Nephron progenitor cell (in vitro differentiated cells): ENCODE measurements at regions not wholly inside any gene's neighbourhood (a gene's known extent, or its start where the extent isn't known, plus 50 kb on each side); places are given as distances from the start of the nearest gene placed in this dataset.

ENCODE experiments used
- DNase-seq: peaks from one replicate; pipeline ENCODE4 v3.0.0; 2021
- H3K27ac Mint-ChIP-seq: 2 replicates; pipeline ENCODE4 v1.8.0; 2021; ENCODE audit warnings: mild to moderate bottlenecking, moderate library complexity, mixed read lengths
- H3K27me3 Mint-ChIP-seq: 2 replicates; pipeline ENCODE4 v1.8.0; 2021; ENCODE audit warnings: mild to moderate bottlenecking, low read depth, mixed read lengths; ENCODE audit not compliant: poor library complexity
- H3K36me3 Mint-ChIP-seq: 2 replicates; pipeline ENCODE4 v1.8.0; 2021; ENCODE audit warnings: low read depth, mixed read lengths
- H3K4me1 Mint-ChIP-seq: 2 replicates; pipeline ENCODE4 v1.8.0; 2021; ENCODE audit warnings: mixed read lengths
- H3K4me3 Mint-ChIP-seq: 2 replicates; pipeline ENCODE4 v1.8.0; 2021; ENCODE audit warnings: mild to moderate bottlenecking, moderate library complexity, mixed read lengths
- H3K9me3 Mint-ChIP-seq: 2 replicates; pipeline ENCODE4 v1.8.0; 2021; ENCODE audit warnings: mild to moderate bottlenecking, moderate library complexity, mixed read lengths
- TF ChIP-seq, protein P1 (sequence below): fragments of 200-600 bp; sonication (generic); IDR thresholded peaks from 2 replicates; pipeline ENCODE4 v1.5.0; 2021; ENCODE audit warnings: antibody characterized with exemption

DNA sequence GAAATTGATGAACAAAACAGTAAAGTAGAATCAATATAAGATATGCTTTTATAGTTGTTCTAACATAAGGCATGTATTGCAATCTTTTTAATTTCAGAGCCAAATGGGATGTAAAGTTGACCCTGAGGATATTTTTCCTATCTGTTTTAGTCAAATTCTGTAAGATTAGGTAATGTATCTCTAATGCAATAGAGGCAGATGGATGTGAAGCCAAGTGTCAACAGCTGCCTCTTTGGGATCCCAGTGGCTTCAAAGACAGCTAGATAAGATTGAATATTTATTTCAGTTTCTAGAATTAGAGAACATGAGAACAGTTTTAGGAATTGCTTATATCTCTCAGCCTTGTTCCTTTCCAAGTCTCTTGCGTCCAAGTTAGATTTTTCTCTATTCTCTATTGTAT is 208.3 kb downstream of the DNAJB9 start:
- Mint-ChIP-seq H3K4me3 (no peak overlapping the region), H3K27me3 (peaks cover 3% of the 10 kb centered on the region), H3K27ac (no peak overlapping the region), H3K36me3 (no peaks in the 10 kb centered on the region), H3K4me1 (no peaks in the 10 kb centered on the region), H3K9me3 (no peaks in the 10 kb centered on the region)
- TF ChIP-seq, protein P1, sequence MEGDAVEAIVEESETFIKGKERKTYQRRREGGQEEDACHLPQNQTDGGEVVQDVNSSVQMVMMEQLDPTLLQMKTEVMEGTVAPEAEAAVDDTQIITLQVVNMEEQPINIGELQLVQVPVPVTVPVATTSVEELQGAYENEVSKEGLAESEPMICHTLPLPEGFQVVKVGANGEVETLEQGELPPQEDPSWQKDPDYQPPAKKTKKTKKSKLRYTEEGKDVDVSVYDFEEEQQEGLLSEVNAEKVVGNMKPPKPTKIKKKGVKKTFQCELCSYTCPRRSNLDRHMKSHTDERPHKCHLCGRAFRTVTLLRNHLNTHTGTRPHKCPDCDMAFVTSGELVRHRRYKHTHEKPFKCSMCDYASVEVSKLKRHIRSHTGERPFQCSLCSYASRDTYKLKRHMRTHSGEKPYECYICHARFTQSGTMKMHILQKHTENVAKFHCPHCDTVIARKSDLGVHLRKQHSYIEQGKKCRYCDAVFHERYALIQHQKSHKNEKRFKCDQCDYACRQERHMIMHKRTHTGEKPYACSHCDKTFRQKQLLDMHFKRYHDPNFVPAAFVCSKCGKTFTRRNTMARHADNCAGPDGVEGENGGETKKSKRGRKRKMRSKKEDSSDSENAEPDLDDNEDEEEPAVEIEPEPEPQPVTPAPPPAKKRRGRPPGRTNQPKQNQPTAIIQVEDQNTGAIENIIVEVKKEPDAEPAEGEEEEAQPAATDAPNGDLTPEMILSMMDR: no peak
- no peak for DNase-seq

DNA sequence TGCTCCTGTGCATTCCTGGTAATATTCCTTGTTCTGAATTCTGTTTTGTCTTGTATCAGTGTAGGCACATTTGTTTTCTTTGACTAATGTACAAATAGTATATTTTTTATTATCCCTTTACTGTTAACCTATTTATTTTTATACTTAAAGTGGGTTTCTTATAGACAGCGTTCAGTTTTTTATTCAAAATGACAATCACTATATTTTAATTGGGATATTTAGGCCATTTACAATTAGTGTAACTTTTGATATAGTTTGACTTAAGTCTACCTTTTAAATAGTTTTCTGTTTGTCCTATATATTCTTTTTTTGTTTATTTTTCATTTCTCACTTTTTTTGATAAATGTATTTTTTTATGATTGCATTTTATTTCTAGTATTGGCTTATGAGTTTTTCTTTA is 219.8 kb downstream of the DNAJB9 start:
- H3K36me3 Mint-ChIP-seq: no peaks in the 10 kb centered on the region
- H3K9me3 Mint-ChIP-seq: peaks cover 24% of the 10 kb centered on the region
- H3K27me3 Mint-ChIP-seq: no peaks in the 10 kb centered on the region
- no peaks in the 10 kb centered on the region for H3K4me1 Mint-ChIP-seq
- no peak overlapping the region for H3K27ac Mint-ChIP-seq
- TF ChIP-seq, protein P1: no peak
- no peak overlapping the region for H3K4me3 Mint-ChIP-seq
- no peak for DNase-seq

DNA sequence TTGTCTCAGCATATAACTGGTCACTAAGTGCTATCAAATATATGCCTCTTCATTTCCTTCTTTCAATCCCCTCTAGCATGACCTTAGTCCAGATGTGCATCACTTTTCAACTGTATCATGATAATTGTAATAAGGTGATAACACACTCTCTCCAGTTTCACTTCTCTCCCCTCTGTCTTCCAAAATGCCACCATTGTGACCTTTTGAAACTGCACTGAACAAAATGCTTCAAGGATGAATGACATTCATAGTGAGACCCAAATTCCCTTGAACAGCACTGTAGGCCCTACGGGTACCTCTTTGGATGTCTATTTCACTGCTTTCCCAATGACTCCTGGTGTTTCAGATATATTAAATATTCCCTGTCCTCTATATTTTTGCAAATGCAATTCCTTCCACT is 224.8 kb downstream of the DNAJB9 start:
- TF ChIP-seq, protein P1: no peak
- Mint-ChIP-seq H3K9me3 (peaks cover 18% of the 10 kb centered on the region), H3K36me3 (no peaks in the 10 kb centered on the region), H3K27ac (no peak overlapping the region), H3K4me3 (no peak overlapping the region), H3K4me1 (no peaks in the 10 kb centered on the region), H3K27me3 (no peaks in the 10 kb centered on the region)
- no peak for DNase-seq

DNA sequence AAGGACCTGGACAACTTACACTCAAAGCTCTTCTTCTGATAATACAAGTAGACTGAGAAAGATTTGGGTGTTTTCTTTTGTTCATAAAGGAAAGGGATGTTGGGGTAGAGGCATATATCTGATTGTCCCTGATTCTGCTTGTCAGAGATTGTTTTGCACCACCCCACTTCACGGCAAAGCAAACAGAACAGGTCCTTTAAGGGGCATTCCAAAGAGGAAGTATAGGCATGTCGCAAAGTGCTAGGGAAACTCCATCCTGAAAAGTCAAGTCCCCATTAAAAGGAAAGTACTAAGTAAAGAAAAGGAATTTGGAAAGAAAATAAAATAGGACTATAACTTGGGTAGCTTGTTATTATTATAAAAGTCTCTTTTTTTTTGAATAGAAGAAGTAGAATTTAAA is 233.0 kb downstream of the DNAJB9 start:
- TF ChIP-seq, protein P1: no peak
- Mint-ChIP-seq H3K4me3 (no peak overlapping the region), H3K27ac (no peak overlapping the region), H3K36me3 (no peaks in the 10 kb centered on the region), H3K27me3 (no peaks in the 10 kb centered on the region), H3K9me3 (no peaks in the 10 kb centered on the region), H3K4me1 (no peaks in the 10 kb centered on the region)
- no peak for DNase-seq

DNA sequence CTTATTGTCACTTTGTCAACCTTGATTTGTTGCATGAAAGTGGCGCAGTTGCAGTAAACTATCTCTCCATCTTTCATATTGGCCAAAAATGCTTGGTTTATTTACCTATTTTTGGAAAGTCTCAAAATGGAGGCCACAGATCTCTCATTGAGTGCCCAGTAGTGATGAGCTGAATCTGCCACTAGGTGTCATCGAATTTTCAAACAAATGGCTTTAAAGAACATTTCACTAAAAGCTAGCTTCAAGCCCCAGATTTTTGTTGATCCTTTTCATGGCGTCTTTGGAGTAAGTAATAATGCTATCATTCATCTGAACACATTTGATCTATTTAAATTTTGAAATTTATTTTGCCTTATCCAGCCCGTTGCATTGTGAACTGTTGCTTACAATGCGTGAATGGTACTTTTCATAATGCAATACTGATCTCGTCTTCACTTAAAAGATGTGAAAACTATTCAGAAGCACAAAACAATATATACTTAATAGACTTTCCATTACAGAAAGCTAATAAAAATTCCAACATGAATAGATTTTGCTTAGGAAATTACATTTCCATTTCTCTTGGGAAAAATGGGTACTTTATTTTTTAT is 236.2 kb downstream of the DNAJB9 start:
- H3K4me3 Mint-ChIP-seq: no peak overlapping the region
- no peak for DNase-seq
- no peaks in the 10 kb centered on the region for H3K27me3 Mint-ChIP-seq
- H3K36me3 Mint-ChIP-seq: no peaks in the 10 kb centered on the region
- H3K9me3 Mint-ChIP-seq: no peaks in the 10 kb centered on the region
- H3K27ac Mint-ChIP-seq: no peak overlapping the region
- H3K4me1 Mint-ChIP-seq: no peaks in the 10 kb centered on the region
- TF ChIP-seq, protein P1: peak; percentile 59

DNA sequence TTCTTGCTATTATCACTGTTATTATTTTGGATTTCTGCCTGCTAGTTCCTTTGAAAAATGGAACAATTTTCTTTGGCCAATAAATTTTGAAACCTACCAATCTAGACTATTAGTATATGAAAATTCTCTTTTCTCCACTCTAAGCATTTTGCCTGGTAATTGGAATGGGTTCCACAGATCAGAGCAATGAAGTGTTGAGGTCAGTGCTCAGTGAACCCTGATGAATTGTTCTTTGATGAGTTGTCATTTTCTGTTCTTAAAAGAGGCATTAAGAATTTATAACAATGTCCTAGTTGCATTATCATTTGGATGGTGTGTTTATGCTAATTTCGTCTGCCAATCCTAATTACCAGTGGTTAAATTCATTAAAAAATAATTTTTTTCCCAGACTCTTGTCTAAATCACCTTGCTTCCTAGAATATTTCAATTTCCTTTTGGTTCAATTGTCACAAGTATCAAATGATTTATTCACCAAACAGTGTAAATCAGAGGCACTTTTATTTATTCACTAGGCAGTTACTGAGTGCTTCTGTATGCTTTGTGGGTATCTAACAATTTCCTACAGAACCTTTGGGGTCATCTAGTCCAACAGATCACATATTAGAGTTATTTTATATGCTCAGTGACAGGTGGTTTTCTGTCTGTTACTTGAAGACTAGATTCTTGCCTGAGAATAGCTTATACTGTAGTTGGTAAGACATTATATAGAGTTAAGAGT is 239.0 kb downstream of the DNAJB9 start:
- H3K27me3 Mint-ChIP-seq: no peaks in the 10 kb centered on the region
- no peaks in the 10 kb centered on the region for H3K4me1 Mint-ChIP-seq
- TF ChIP-seq, protein P1: no peak
- no peak for DNase-seq
- H3K36me3 Mint-ChIP-seq: no peaks in the 10 kb centered on the region
- H3K4me3 Mint-ChIP-seq: no peak overlapping the region
- H3K9me3 Mint-ChIP-seq: no peaks in the 10 kb centered on the region
- H3K27ac Mint-ChIP-seq: no peak overlapping the region
